ENCODE measurements at regions not wholly inside any gene's neighbourhood (a gene's known extent, or its start where the extent isn't known, plus 50 kb on each side); places are given as distances from the start of the nearest gene placed in this dataset.

- Histone ChIP-seq H3K4me3 (replicated peaks in 1 of 4; ENCODE audit: control extremely low read depth in 1 of 4, insufficient read depth in 1 of 4, low read depth in 3 of 4, low read length in 4 of 4) (no peak overlapping the region), H2AFZ (ENCODE audit: low read length) (no peak overlapping the region), H3K4me1 (ENCODE audit: control insufficient read depth, extremely low read depth, insufficient read depth, low read length) (no peaks in the 10 kb centered on the region), H3K79me2 (ENCODE audit: control insufficient read depth, insufficient read depth, low read length) (no peaks in the 10 kb centered on the region), H3K9me3 (ENCODE audit: control insufficient read depth, insufficient read depth, low read depth, low read length) (no peaks in the 10 kb centered on the region), H3K27me3 (ENCODE audit: control insufficient read depth, insufficient read depth, low read length) (no peaks in the 10 kb centered on the region), H3K4me2 (ENCODE audit: extremely low read depth, insufficient read depth, low read length) (no peak overlapping the region), H3K9ac (ENCODE audit: insufficient read depth, low read length) (no peak overlapping the region), H4K20me1 (ENCODE audit: control insufficient read depth, extremely low read depth, insufficient read depth, low read length) (no peaks in the 10 kb centered on the region), H3K27ac (ENCODE audit: insufficient read depth, low read length) (no peak overlapping the region), H3K36me3 (ENCODE audit: control insufficient read depth, insufficient read depth, low read length) (no peaks in the 10 kb centered on the region)
- no peak for DNase-seq (ENCODE audit: low read depth in 2 of 2)
- TF ChIP-seq CTCF (conservative IDR thresholded peaks at IDR 0.05 in 1 of 2, IDR thresholded peaks at IDR 0.05 in 1 of 2; ENCODE audit: low read depth in 1 of 2, low read length in 2 of 2) = no peak
- TF ChIP-seq EZH2 (IDR thresholded peaks at IDR 0.05; ENCODE audit: low read length, missing control alignments) = no peak
These were observed 419.4 kb downstream of the ISL1 start for GRCh38 chr5:51802551-51803184.

DNA sequence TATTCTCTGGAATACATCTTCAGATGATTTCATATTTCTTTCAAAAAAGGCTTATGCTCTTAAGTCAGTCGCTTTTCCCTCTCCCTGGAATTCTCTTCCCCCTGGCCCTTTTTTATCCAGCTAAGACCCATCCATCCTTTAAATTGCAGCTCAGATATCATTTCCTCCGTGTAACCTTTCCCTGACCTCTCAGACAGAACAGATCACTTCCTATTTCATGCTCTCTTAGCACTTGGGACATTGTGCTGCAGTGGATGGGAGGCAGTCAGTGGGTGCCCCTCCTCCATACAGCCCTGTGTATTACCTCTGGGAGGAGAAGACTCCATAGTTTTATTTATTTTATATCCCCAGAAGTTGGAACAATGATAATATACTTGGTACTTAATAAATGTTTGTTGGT is 423.4 kb downstream of the ISL1 start:
- TF ChIP-seq CTCF (conservative IDR thresholded peaks at IDR 0.05 in 1 of 2, IDR thresholded peaks at IDR 0.05 in 1 of 2; ENCODE audit: low read depth in 1 of 2, low read length in 2 of 2) (no peak), EZH2 (IDR thresholded peaks at IDR 0.05; ENCODE audit: low read length, missing control alignments) (no peak)
- H2AFZ ChIP-seq (ENCODE audit: low read length) = no peak overlapping the region
- no peaks in the 10 kb centered on the region for H3K27me3 ChIP-seq (ENCODE audit: control insufficient read depth, insufficient read depth, low read length)
- no peaks in the 10 kb centered on the region for H3K4me1 ChIP-seq (ENCODE audit: control insufficient read depth, extremely low read depth, insufficient read depth, low read length)
- no peaks in the 10 kb centered on the region for H3K36me3 ChIP-seq (ENCODE audit: control insufficient read depth, insufficient read depth, low read length)
- H3K4me2 ChIP-seq (ENCODE audit: extremely low read depth, insufficient read depth, low read length) = no peak overlapping the region
- no peak overlapping the region for H3K4me3 ChIP-seq (replicated peaks in 1 of 4; ENCODE audit: control extremely low read depth in 1 of 4, insufficient read depth in 1 of 4, low read depth in 3 of 4, low read length in 4 of 4)
- H3K27ac ChIP-seq (ENCODE audit: insufficient read depth, low read length) = no peak overlapping the region
- H4K20me1 ChIP-seq (ENCODE audit: control insufficient read depth, extremely low read depth, insufficient read depth, low read length) = no peaks in the 10 kb centered on the region
- H3K9me3 ChIP-seq (ENCODE audit: control insufficient read depth, insufficient read depth, low read depth, low read length) = no peaks in the 10 kb centered on the region
- DNase-seq (ENCODE audit: low read depth in 2 of 2) = no peak
- no peak overlapping the region for H3K9ac ChIP-seq (ENCODE audit: insufficient read depth, low read length)
- H3K79me2 ChIP-seq (ENCODE audit: control insufficient read depth, insufficient read depth, low read length) = no peaks in the 10 kb centered on the region

DNA sequence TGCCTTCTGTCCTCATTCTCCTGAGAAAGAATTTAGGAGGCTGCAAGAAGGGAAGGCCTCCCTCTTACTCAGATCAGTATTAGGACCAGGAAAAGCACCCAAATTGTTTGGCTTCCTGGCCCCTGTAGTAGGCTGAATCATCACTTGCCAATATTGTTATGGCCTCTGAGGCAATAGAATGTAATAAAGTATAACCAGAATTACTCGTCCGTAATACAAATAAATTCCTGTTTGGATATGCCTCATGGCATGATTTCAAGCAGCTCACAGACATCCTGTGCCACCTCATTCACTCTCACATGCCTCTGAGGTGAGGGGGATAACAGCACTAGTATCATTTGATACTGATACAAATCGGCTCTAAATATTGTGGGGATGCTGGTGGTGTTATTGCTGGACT is 427.3 kb downstream of the ISL1 start:
- no peak overlapping the region for H3K27ac ChIP-seq (ENCODE audit: insufficient read depth, low read length)

More for the DNA sequence above, 427.3 kb downstream of the ISL1 start:
- Histone ChIP-seq H3K36me3 (ENCODE audit: control insufficient read depth, insufficient read depth, low read length) (no peaks in the 10 kb centered on the region), H3K4me1 (ENCODE audit: control insufficient read depth, extremely low read depth, insufficient read depth, low read length) (no peaks in the 10 kb centered on the region), H2AFZ (ENCODE audit: low read length) (no peak overlapping the region), H3K4me3 (replicated peaks in 1 of 4; ENCODE audit: control extremely low read depth in 1 of 4, insufficient read depth in 1 of 4, low read depth in 3 of 4, low read length in 4 of 4) (no peak overlapping the region), H3K27me3 (ENCODE audit: control insufficient read depth, insufficient read depth, low read length) (no peaks in the 10 kb centered on the region), H3K9me3 (ENCODE audit: control insufficient read depth, insufficient read depth, low read depth, low read length) (no peaks in the 10 kb centered on the region), H4K20me1 (ENCODE audit: control insufficient read depth, extremely low read depth, insufficient read depth, low read length) (no peaks in the 10 kb centered on the region), H3K9ac (ENCODE audit: insufficient read depth, low read length) (no peak overlapping the region), H3K4me2 (ENCODE audit: extremely low read depth, insufficient read depth, low read length) (no peak overlapping the region), H3K79me2 (ENCODE audit: control insufficient read depth, insufficient read depth, low read length) (no peaks in the 10 kb centered on the region)
- TF ChIP-seq CTCF (conservative IDR thresholded peaks at IDR 0.05 in 1 of 2, IDR thresholded peaks at IDR 0.05 in 1 of 2; ENCODE audit: low read depth in 1 of 2, low read length in 2 of 2) = no peak
- TF ChIP-seq EZH2 (IDR thresholded peaks at IDR 0.05; ENCODE audit: low read length, missing control alignments) = no peak
- DNase-seq (ENCODE audit: low read depth in 2 of 2) = no peak
